MCF 10A (cell line): ENCODE measurements at regions not wholly inside any gene's neighbourhood (a gene's known extent, or its start where the extent isn't known, plus 50 kb on each side); places are given as distances from the start of the nearest gene placed in this dataset.

Experiments used
- BruUV-seq: library from RNA; stranded (reverse); fragments of 400-500 nt; replicated peaks from 2 replicates; lab custom pipeline; 2021; lab: Mats Ljungman, UMichigan
- CTCF ChIA-PET: fragments of 300-600 bp; sonication (Branson Sonifier 250); formaldehyde crosslinking; extraction: SDS; loops from one replicate; lab custom pipeline; 2021; ENCODE audit warnings: antibody characterized with exemption, inconsistent platforms; lab: Yijun Ruan, JAX
- POLR2A ChIA-PET: fragments of 300-600, 350-650 bp; sonication (Branson Sonifier 250); formaldehyde crosslinking; extraction: SDS; loops from one replicate; lab custom pipeline; 2020; ENCODE audit warnings: antibody characterized with exemption, inconsistent platforms; lab: Yijun Ruan, JAX
- DNase-seq: peaks from one replicate; pipeline ENCODE4 v3.0.0-alpha.2; 2018; ENCODE audit not compliant: unreplicated experiment
- H3K27ac Mint-ChIP-seq: one replicate; pipeline ENCODE4 v1.8.0; 2022; ENCODE audit warnings: mild to moderate bottlenecking, low read depth, mixed read lengths; ENCODE audit not compliant: unreplicated experiment
- H3K27me3 Mint-ChIP-seq: one replicate; pipeline ENCODE4 v1.8.0; 2022; ENCODE audit warnings: mixed read lengths; ENCODE audit not compliant: insufficient read depth, unreplicated experiment
- H3K36me3 Mint-ChIP-seq: one replicate; pipeline ENCODE4 v1.8.0; 2022; ENCODE audit warnings: mild to moderate bottlenecking, moderate library complexity, mixed read lengths; ENCODE audit not compliant: insufficient read depth, unreplicated experiment
- H3K4me1 Mint-ChIP-seq: one replicate; pipeline ENCODE4 v1.8.0; 2022; ENCODE audit warnings: mixed read lengths; ENCODE audit not compliant: insufficient read depth, unreplicated experiment
- H3K4me3 Mint-ChIP-seq: one replicate; pipeline ENCODE4 v1.8.0; 2022; ENCODE audit warnings: mild to moderate bottlenecking, moderate library complexity, mixed read lengths; ENCODE audit not compliant: unreplicated experiment
- H3K9me3 Mint-ChIP-seq: one replicate; pipeline ENCODE4 v1.8.0; 2022; ENCODE audit warnings: mixed read lengths; ENCODE audit not compliant: unreplicated experiment
- intact Hi-C: fragments of 100-400 bp; cut with micrococcal nuclease; formaldehyde crosslinking; loops from 2 replicates; pipeline ENCODE4 v1.14.1; 2022
- TF ChIP-seq, protein P1 (sequence below): fragments of 200-600 bp; IDR thresholded peaks from one replicate; pipeline ENCODE4 v1.8.0; 2022; ENCODE audit warnings: antibody characterized with exemption, mild to moderate bottlenecking; ENCODE audit not compliant: unreplicated experiment

DNA sequence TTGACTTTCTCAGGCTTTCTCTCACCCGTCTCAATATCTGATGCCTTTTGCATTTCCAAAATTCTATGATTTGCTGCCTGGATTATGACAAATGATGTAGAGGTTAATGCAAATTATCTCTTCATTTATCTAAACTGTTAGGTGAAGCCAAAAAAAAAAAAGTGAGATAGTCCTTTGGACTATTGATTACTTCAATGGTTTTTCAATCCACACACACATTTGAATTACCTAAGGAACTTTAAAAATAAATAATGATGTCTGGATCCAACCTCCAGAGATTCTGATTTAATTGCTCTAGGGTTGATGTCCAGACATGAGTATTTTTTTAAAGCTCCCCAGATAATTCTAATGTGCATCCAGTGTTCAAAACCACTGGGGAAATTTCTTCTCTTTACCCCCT, 379.4 kb downstream of the SPATA31D1 start:
- BruUV-seq, result no TSS peak
- Mint-ChIP-seq H3K4me1 (no peaks in the 10 kb centered on the region), H3K9me3 (peaks cover 5% of the 10 kb centered on the region), H3K36me3 (no peaks in the 10 kb centered on the region), H3K27ac (no peak overlapping the region), H3K4me3 (no peak overlapping the region), H3K27me3 (no peaks in the 10 kb centered on the region)
- TF ChIP-seq, protein P1, sequence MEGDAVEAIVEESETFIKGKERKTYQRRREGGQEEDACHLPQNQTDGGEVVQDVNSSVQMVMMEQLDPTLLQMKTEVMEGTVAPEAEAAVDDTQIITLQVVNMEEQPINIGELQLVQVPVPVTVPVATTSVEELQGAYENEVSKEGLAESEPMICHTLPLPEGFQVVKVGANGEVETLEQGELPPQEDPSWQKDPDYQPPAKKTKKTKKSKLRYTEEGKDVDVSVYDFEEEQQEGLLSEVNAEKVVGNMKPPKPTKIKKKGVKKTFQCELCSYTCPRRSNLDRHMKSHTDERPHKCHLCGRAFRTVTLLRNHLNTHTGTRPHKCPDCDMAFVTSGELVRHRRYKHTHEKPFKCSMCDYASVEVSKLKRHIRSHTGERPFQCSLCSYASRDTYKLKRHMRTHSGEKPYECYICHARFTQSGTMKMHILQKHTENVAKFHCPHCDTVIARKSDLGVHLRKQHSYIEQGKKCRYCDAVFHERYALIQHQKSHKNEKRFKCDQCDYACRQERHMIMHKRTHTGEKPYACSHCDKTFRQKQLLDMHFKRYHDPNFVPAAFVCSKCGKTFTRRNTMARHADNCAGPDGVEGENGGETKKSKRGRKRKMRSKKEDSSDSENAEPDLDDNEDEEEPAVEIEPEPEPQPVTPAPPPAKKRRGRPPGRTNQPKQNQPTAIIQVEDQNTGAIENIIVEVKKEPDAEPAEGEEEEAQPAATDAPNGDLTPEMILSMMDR, result no peak
- POLR2A ChIA-PET, result no interaction called here
- CTCF ChIA-PET, result interaction anchor here (0.7 kb wide), 1 partner anchor 520 kb away, joined by 6 read pairs; no protein-coding TSS in a partner anchor
- intact Hi-C loops, result no loop called here
- no peak for DNase-seq

DNA sequence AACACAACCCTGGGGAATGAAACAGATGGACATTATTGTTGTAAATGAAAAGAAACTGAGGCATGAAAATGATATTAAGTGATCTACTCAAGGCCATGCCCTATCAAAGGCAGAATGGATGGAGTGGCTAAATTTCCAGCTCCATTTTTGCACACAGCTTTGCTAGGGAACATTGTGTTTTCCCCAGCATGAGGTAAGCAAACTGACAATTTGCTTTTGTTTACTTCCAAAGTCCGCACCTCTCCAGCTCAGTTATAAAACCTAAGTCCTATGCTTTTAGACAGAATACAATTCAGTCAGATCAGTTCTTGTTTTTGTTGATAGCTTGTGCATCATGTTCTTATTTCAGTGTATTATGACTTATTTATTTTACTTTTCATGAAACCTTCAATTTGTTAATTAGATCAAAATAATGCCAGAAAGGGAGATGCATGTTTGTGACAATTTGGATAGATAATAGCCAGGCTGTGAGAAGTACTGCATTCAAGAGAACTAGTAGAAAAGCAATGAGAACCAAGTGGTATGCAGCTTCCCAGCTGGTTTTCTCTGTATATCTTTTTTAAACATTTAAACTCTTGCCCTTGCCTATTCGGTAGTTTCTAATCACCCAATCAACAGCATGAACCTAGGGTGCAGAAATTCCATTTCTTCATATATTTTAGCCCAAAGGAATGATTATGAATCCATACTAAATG, 380.8 kb downstream of the SPATA31D1 start:
- Mint-ChIP-seq H3K36me3 (no peaks in the 10 kb centered on the region), H3K27ac (no peak overlapping the region), H3K9me3 (peaks cover 11% of the 10 kb centered on the region), H3K4me1 (no peaks in the 10 kb centered on the region), H3K4me3 (no peak overlapping the region), H3K27me3 (no peaks in the 10 kb centered on the region)
- intact Hi-C loops, result no loop called here
- BruUV-seq, result no TSS peak
- ChIA-PET CTCF (no interaction called here), POLR2A (no interaction called here)
- TF ChIP-seq, protein P1, result no peak
- no peak for DNase-seq

DNA sequence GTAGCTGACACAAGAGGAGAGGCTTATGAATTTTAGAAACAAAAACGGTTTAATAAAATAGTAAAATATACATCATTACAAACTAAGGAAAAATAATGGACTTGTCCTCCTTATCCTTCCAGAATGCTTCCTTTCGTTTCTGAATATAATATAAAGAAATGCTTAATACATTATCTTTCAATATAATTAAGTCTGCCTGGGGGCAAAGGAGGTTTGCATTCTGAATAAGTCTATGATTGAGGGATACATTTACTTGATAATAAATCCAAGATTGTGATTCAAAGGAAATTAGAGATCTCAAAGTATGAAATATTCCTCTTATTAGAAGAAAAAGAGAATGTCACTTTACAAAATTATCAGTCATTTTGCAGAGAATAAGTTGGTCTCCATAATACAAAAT, 386.5 kb downstream of the SPATA31D1 start:
- Mint-ChIP-seq H3K4me3 (no peak overlapping the region), H3K9me3 (peaks cover 11% of the 10 kb centered on the region), H3K36me3 (no peaks in the 10 kb centered on the region), H3K4me1 (no peaks in the 10 kb centered on the region), H3K27ac (no peak overlapping the region), H3K27me3 (no peaks in the 10 kb centered on the region)
- TF ChIP-seq, protein P1, result no peak
- ChIA-PET POLR2A (no interaction called here), CTCF (no interaction called here)
- no peak for DNase-seq
- no TSS peak for BruUV-seq
- intact Hi-C loops, result no loop called here

DNA sequence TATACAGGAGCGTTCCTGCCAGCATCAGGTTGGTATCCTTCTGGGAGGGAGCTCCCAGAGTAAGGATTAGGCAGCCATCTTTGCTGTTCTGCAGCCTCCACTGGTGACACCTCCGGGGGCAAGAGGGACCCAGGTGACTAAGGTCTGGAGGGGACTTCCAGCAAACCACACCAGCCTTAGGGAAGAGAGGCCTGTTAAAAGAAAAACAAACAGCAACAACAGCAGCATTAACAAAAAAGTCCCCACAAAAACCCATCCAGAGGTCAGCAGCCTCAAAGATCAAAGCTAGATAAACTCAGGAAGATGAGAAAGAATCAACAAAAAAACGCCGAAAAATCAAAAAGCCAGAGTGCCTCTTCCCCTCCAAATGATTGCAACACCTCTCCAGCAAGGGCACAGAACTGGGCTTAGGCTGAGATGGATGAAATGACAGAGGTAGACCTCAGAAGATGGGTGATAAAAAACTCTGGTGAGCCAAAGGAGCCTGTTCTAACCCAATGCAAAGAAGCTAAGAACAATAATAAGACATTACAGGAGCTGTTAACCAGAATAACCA, 388.2 kb downstream of the SPATA31D1 start:
- no peak overlapping the region for H3K4me3 Mint-ChIP-seq
- no TSS peak for BruUV-seq

More for the DNA sequence above, 388.2 kb downstream of the SPATA31D1 start:
- no peak for DNase-seq
- H3K4me1 Mint-ChIP-seq, result no peaks in the 10 kb centered on the region
- no peak overlapping the region for H3K27ac Mint-ChIP-seq
- H3K9me3 Mint-ChIP-seq, result peaks cover 11% of the 10 kb centered on the region
- intact Hi-C loops, result no loop called here
- TF ChIP-seq, protein P1, result no peak
- ChIA-PET POLR2A (no interaction called here), CTCF (interaction anchor here (0.6 kb wide), 1 partner anchor 11 kb away, joined by 3 read pairs; no protein-coding TSS in a partner anchor)
- H3K36me3 Mint-ChIP-seq, result no peaks in the 10 kb centered on the region
- H3K27me3 Mint-ChIP-seq, result no peaks in the 10 kb centered on the region
